NCI-H187 treated with DMSO at 0.1 percent for 48 hours (cell line): ENCODE measurements at regions not wholly inside any gene's neighbourhood (a gene's known extent, or its start where the extent isn't known, plus 50 kb on each side); places are given as distances from the start of the nearest gene placed in this dataset.
"Not testable (repeated sequence)": the region's sequence is repeated elsewhere in the genome, so short reads cannot be mapped to it uniquely, and the experiment has no call there.

ENCODE experiments used
- DNase-seq: peaks from one replicate; lab custom pipeline; 2025; lab: John Stamatoyannopoulos, UW

GRCh38 chr1:70490153-70490552 is 79.1 kb downstream of the CTH start:
- no peak for DNase-seq

DNA sequence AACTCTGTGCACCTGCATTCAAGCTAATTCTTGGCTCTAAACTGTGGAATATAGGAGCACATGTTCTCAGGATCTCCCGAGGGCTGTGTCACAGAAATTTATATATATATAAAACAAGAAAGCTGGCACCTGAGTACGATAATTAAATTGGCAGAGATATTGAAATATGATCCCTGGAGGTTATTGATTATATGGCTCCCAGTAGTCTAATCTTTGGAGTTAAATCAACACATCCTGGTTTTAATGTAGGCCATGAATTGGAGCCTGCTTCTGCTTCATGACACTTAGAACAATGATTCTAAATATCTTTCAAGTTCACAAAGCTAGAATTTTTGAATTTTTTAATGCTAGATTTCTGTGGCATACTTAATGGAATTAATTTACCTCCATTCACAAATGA is 84.3 kb downstream of the CTH start:
- no peak for DNase-seq

DNA sequence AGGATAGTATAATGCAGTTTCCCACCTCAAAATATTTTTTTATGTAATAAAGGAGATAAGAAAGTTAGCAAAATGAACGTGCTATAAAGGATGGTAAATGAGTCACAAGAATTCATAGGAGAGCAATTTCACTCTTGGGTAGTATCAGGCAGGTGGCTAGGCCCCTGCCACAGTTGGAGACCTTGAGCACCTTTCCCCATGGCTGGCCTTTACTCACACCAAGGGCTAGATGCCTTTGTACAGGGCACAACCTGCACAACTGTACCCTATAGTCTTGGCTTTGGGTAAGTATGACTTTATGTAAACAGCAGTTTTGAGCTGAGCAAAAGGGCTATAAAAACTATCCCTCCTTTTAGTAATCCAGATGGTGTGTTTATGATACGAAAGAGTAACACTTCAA is 85.1 kb downstream of the CTH start:
- DNase-seq = no peak

- no peak for DNase-seq
These were observed 86.1 kb downstream of the CTH start for GRCh38 chr1:70497152-70497551.

- no peak for DNase-seq
These were observed 87.6 kb downstream of the CTH start for GRCh38 chr1:70498666-70499065.

GRCh38 chr1:70499695-70500094 is 88.6 kb downstream of the CTH start:
- DNase-seq = no peak

- DNase-seq = no peak
These were observed 92.3 kb downstream of the CTH start for GRCh38 chr1:70503358-70503757.

DNA sequence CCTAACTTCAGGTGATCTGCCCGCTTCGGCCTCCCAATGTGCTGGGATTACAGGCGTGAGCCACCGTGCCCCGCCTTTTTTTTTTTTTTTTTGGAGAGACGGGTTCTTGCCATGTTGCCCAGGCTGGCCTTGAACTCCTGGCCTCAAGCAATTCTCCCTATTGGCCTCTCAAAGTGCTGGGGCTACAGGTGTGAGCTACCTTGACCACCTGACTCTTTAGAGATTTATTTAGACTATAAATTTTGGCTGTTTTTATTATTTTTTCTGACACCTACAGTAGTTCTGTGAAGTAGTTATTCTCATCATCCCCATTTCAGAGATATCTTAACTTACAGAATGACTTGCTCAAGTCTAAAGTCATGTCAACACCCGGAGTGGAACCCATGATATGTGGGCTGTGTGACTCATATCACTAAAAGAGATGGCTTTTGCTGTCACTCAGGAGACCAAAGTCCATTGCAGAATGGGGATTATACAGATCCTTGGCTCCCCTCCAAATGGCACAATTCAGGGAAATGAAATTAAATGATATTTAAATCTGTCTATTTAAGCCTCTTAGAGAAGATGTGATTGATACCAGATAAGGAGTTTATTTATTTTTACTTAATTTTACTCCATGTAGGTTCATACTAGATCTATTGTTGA is 93.2 kb downstream of the CTH start:
- DNase-seq = no peak

DNA sequence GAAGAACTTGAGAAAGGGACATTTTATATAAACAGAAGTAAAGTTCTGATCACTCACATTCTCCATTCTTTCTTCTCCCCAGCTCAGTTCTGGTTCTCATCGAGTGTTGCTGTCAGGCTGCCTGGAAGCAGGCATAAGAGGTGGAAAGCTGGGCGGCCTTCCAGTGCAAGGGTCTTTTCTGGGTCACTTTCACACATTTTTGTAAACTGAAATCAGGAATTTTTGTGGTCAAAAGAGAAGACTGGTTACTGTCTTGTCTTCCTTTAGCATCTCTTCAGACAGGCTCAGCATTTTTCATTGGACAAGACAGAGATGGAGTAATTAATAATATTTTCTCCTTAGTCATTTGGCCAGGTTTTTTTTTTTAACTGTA is 93.7 kb downstream of the CTH start:
- no peak for DNase-seq

DNA sequence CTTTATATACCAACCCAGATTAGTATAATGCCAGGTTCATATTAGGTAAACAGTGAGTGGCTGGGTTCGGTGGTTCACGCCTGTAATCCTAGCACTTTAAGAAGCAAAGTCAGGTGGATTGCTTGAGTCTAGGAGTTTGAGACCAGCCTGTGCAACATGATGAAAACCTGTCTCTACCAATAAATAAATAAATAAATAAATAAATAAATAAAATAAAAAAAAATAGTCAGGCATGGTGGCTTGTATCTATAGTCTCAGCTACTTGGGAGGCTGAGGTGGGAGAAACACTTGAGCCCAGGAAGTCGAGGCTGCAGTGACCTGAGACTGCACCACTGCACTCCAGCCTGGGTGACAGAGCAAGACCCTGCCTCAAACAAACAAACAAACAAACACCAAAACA is 96.9 kb downstream of the CTH start:
- DNase-seq = not testable (repeated sequence)

DNA sequence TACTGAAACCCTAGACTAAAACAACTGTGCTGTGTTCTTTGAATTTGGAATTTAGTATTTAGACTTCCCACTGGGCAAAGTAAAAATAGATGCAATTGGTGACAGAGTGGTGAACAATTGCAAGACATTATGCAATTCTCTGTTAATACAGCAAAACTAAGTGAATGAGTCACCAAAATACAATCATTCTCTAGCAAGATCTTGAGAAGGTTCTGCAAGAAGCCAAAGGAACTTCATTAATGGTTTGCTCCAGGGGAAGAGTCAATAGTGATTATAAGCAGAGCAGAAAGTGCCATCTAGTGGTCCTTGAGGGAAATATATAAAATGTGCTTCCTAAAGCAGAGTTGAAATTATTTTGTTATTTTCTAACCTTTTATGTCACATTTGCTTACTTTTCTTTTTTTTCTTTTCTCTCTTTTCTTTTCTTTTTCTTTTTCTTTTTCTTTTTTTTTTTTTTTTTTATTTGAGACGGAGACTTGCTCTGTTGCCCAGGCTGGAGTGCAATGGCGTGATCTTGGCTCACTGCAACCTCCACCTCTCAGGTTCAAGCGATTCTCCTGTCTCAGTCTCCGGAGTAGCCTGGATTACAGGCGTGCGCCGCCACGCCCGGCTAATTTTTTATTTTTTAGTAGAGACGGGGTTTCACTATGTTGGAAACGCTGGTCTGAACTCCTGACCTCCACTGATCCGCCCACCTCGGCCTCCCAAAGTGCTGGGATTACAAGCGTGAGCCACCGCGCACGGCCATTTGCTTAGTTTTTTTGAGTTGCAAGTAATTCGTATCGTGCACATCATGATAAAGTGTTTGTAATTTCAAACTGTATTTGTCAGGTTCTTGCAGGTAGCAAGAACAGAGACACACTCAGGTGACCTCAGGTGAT is 99.2 kb downstream of the CTH start:
- peak; percentile 66 for DNase-seq

- DNase-seq = no peak
These were observed 106.4 kb downstream of the CTH start for GRCh38 chr1:70517444-70517843.

DNA sequence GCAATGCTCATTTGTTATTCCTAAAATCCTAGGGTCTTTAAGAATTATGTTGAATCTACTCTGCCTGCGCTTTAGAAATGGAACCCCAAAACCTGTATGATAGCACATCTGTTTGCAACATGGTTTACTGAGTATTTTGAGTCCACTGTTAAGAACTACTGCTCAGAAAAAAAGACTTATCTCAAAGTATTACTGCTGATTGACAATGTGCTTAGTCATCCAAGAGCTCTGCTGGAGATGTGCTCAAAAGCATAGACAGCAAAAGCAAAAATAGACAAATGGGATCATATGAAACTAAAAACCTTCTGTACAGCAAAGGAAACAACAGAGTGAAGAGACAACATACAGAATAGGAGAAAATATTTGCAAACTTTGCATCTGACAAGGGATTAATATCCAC is 107.0 kb downstream of the CTH start:
- no peak for DNase-seq

- no peak for DNase-seq
These were observed 117.7 kb downstream of the CTH start for GRCh38 chr1:70528590-70529333.

- DNase-seq = no peak
These were observed 125.8 kb downstream of the CTH start for GRCh38 chr1:70536708-70537366.

DNA sequence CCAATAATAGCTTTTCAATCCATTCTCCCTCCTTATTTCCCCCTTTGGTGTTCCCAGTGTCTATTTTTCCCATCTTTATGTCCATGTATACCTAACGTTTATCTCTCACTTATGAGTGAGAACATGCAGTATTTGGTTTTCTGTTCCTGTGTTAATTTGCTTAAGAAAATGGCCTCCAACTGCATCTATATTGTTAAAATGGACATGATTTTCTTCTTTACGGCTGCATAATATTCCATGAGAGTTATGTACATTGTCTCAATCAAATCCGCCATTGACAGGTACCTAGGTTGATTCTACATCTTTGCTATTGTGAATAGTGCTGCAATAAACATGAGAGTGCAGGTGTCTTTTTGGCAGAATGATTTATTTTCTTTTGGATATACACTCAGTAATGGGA is 126.7 kb downstream of the CTH start:
- no peak for DNase-seq

DNA sequence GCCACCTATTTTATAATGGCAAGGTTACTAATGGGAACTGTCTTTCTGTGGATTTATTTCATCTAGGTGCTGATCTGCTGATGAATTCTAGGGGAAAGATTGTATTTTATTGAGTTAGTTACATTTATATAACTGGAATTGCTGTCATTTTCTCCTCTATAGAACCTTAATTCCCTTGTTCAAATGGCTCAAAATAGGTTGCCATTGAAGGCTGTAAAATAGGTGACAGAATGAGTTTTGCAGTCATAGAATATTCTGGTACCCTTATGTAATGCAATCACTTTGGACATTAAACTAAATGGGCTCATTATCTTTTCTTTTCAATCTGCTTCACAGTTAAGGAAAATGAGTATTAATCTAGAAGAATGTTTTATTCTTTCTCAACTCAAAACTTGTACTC is 131.0 kb downstream of the CTH start:
- no peak for DNase-seq

- no peak for DNase-seq
These were observed 131.8 kb downstream of the CTH start for GRCh38 chr1:70542856-70543255.

GRCh38 chr1:70546726-70547125 is 135.7 kb downstream of the CTH start:
- no peak for DNase-seq

GRCh38 chr1:70552662-70553566 is 141.8 kb downstream of the CTH start:
- no peak for DNase-seq

GRCh38 chr1:70553567-70553956 is 142.5 kb downstream of the CTH start:
- no peak for DNase-seq
